ENCODE measurements at regions not wholly inside any gene's neighbourhood (a gene's known extent, or its start where the extent isn't known, plus 50 kb on each side); places are given as distances from the start of the nearest gene placed in this dataset.

GRCh38 chr10:3708852-3709251 lies 76.2 kb downstream of the KLF6 start:
- Histone ChIP-seq H3K36me3 (ENCODE audit: control insufficient read depth, insufficient read depth, low read length) (no peaks in the 10 kb centered on the region), H2BK20ac (ENCODE audit: low read depth, low read length) (no peak overlapping the region), H2BK120ac (ENCODE audit: low read depth, low read length) (no peak overlapping the region), H3K27me3 (ENCODE audit: control insufficient read depth, insufficient read depth, low read length) (no peaks in the 10 kb centered on the region), H3K9ac (ENCODE audit: low read depth, low read length) (no peak overlapping the region), H2BK15ac (ENCODE audit: low read depth, low read length) (no peak overlapping the region), H3K4me2 (ENCODE audit: low read depth, low read length) (no peak overlapping the region), H3K9me1 (ENCODE audit: insufficient read depth, low read length) (peaks cover 8% of the 10 kb centered on the region; the same call in 1 of the 2 replicates), H3K4me1 (ENCODE audit: control insufficient read depth, insufficient read depth, low read length) (no peaks in the 10 kb centered on the region), H3K18ac (ENCODE audit: low read depth, low read length) (no peak overlapping the region), H3K4ac (ENCODE audit: low read depth, low read length) (no peak overlapping the region), H4K20me1 (ENCODE audit: insufficient read depth, low read length) (no peaks in the 10 kb centered on the region), H3K9me3 (ENCODE audit: control insufficient read depth, insufficient read depth, low read length) (0 out of 2 replicates have a peak, but pooled peaks cover 2% of the 10 kb centered on the region), H4K8ac (ENCODE audit: low read depth in 2 of 2, low read length in 2 of 2) (no peak overlapping the region), H2BK5ac (ENCODE audit: low read depth, low read length, poor library complexity, severe bottlenecking) (no peak overlapping the region), H2AK9ac (replicated peaks; ENCODE audit: low read depth, low read length, poor library complexity) (no peak overlapping the region), H3K79me1 (ENCODE audit: low read depth in 1 of 2, low read length in 2 of 2) (no peaks in the 10 kb centered on the region), H3K14ac (replicated peaks; ENCODE audit: low read depth, low read length) (no peak overlapping the region), H4K5ac (ENCODE audit: low read depth, low read length) (no peak overlapping the region), H4K91ac (ENCODE audit: insufficient read depth, low read depth, low read length) (no peak overlapping the region), H3K27ac (ENCODE audit: insufficient read depth, low read length) (no peak overlapping the region), H2AK5ac (ENCODE audit: low read depth, low read length) (no peak overlapping the region), H3K23ac (ENCODE audit: low read depth, low read length) (no peak overlapping the region), H2AFZ (replicated peaks; ENCODE audit: low read length, poor library complexity) (no peak overlapping the region), H3K4me3 (ENCODE audit: insufficient read depth, low read depth, low read length) (no peak overlapping the region), H3K56ac (ENCODE audit: extremely low read depth, insufficient read depth, low read length) (no peak overlapping the region)
- ChIA-PET CTCF (no interaction called here), POLR2A (ENCODE audit: unreplicated experiment) (no interaction called here)
- dilution Hi-C loops (cut with HindIII; ENCODE audit: low sequenced_read_pairs, unreplicated experiment) (no loop called here), in situ Hi-C loops (cut with MboI; ENCODE audit: low sequenced_read_pairs) (no loop called here), intact Hi-C loops (cut with micrococcal nuclease) (no loop called here)
- TF ChIP-seq MAFK (IDR thresholded peaks at IDR 0.05; ENCODE audit: low read depth, low read length) (no peak), ELK1 (IDR thresholded peaks at IDR 0.05; ENCODE audit: borderline replicate concordance, low read depth, low read length) (no peak), MXI1 (IDR thresholded peaks at IDR 0.05; ENCODE audit: borderline replicate concordance, low read depth, low read length) (no peak), RFX5 (IDR thresholded peaks at IDR 0.05; ENCODE audit: low read depth, low read length) (no peak)
- WGBS, 2 experiments (ENCODE audit: extremely low coverage in 2 of 2, insufficient read length in 1 of 2) = no CpG with 5 or more reads among the region's 6 CpGs
- BruUV-seq (replicated peaks) = no TSS peak
- ATAC-seq (ENCODE audit: low read depth) (no peak), DNase-seq (peak; percentile 36)
